Stimulated activated CD4-positive, alpha-beta T cell treated with anti-CD3 and anti-CD28 coated beads, Interleukin-2, amount 100 ng/mL, for 4 hours (primary cell): ENCODE measurements at regions not wholly inside any gene's neighbourhood (a gene's known extent, or its start where the extent isn't known, plus 50 kb on each side); places are given as distances from the start of the nearest gene placed in this dataset.
"Not testable (repeated sequence)": the region's sequence is repeated elsewhere in the genome, so short reads cannot be mapped to it uniquely, and the experiment has no call there.

Experiments used
- DNase-seq: peaks from one replicate; pipeline ENCODE4 v3.0.0-alpha.2; 2020; ENCODE audit warnings: low read depth

- no peak for DNase-seq
These were observed 114.9 kb upstream of the EEPD1 start for GRCh38 chr7:36038063-36038721.

GRCh38 chr7:36039243-36039642, 113.8 kb upstream of the EEPD1 start:
- no peak for DNase-seq

- no peak for DNase-seq
These were observed 113.4 kb upstream of the EEPD1 start for GRCh38 chr7:36039671-36040070.

GRCh38 chr7:36040679-36041078, 112.4 kb upstream of the EEPD1 start:
- DNase-seq, result no peak

- no peak for DNase-seq
These were observed 108.8 kb upstream of the EEPD1 start for GRCh38 chr7:36044101-36044892.

- no peak for DNase-seq
These were observed 107.7 kb upstream of the EEPD1 start for GRCh38 chr7:36045326-36045725.

- DNase-seq, result no peak
These were observed 107.2 kb upstream of the EEPD1 start for GRCh38 chr7:36045830-36046341.

GRCh38 chr7:36047091-36047658, 105.9 kb upstream of the EEPD1 start:
- no peak for DNase-seq

- DNase-seq, result no peak
These were observed 104.7 kb upstream of the EEPD1 start for GRCh38 chr7:36048141-36048901.

GRCh38 chr7:36048902-36049240, 104.2 kb upstream of the EEPD1 start:
- DNase-seq, result no peak

- no peak for DNase-seq
These were observed 101.6 kb upstream of the EEPD1 start for GRCh38 chr7:36051501-36051900.

- DNase-seq, result no peak
These were observed 99.5 kb upstream of the EEPD1 start for GRCh38 chr7:36053589-36053988.

GRCh38 chr7:36054637-36055036, 98.4 kb upstream of the EEPD1 start:
- DNase-seq, result no peak

- DNase-seq, result no peak
These were observed 97.8 kb upstream of the EEPD1 start for GRCh38 chr7:36055207-36055606.

GRCh38 chr7:36057323-36057722, 95.7 kb upstream of the EEPD1 start:
- DNase-seq, result no peak

GRCh38 chr7:36058020-36058592, 94.9 kb upstream of the EEPD1 start:
- DNase-seq, result no peak

GRCh38 chr7:36060388-36060787, 92.7 kb upstream of the EEPD1 start:
- not testable (repeated sequence) for DNase-seq

GRCh38 chr7:36062154-36062815, 90.8 kb upstream of the EEPD1 start:
- DNase-seq, result no peak

GRCh38 chr7:36064676-36065075, 88.4 kb upstream of the EEPD1 start:
- DNase-seq, result no peak

- not testable (repeated sequence) for DNase-seq
These were observed 87.3 kb upstream of the EEPD1 start for GRCh38 chr7:36065563-36066342.

GRCh38 chr7:36066343-36066664, 86.8 kb upstream of the EEPD1 start:
- DNase-seq, result no peak
